H1 (cell line): ENCODE measurements at regions not wholly inside any gene's neighbourhood (a gene's known extent, or its start where the extent isn't known, plus 50 kb on each side); places are given as distances from the start of the nearest gene placed in this dataset.

ENCODE experiments used
- HDAC2 ChIP-seq, 2 experiments: fragments of 300-600 bp in 1 of 2; sonication (generic) in 1 of 2; IDR thresholded peaks; 2 replicates each; pipeline ENCODE4 v1.6.1; 2011 to 2012; ENCODE audit warnings: low read depth in 2 of 2, low read length in 2 of 2, mild to moderate bottlenecking in 2 of 2, moderate library complexity in 2 of 2, borderline replicate concordance in 1 of 2, inconsistent platforms in 1 of 2
- NRF1 ChIP-seq: IDR thresholded peaks from 2 replicates; pipeline ENCODE4 v1.6.1; 2011; ENCODE audit warnings: mild to moderate bottlenecking, low read depth, low read length, improper control_type of control experiment
- RXRA ChIP-seq: IDR thresholded peaks from 2 replicates; pipeline ENCODE4 v1.6.1; 2011; ENCODE audit warnings: low read depth, mild to moderate bottlenecking, low read length, moderate library complexity; ENCODE audit not compliant: insufficient read depth
- TEAD4 ChIP-seq: IDR thresholded peaks from 2 replicates; pipeline ENCODE4 v1.6.1; 2012; ENCODE audit warnings: low read depth, low read length, inconsistent platforms, mixed read lengths

DNA sequence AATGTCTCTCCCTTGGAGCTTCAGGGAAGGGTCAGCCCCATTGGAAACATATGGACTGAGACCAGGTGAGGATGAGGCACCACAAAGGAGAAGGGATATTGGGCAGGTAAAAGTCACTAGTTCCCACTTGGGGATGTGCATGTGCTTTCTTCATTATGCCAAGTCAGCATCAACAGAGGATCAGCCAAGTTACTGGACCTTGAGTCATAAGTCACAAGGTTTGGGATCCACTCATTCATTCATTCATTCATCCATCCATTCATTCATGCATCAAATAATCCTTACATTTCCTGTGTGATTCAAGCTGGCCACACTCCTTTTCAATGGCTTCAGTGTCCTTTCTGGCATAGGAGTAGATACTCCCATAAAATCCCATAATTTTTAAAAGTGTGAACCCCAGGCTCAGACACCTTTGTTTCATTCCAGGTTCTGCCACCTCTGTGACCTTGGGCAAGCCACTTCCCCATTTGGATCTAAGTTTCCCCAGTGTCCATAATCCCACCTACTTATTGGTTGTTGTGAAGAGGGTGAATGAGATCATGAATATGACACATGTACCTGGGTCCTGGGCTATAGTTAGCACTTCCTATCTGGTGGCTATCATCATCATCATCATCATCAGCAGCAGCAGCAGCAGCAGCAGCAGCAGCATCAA lies 162.1 kb upstream of the LHX5 start (continued):
- no peak for TF ChIP-seq HDAC2 (IDR thresholded peaks at IDR 0.05; ENCODE audit: borderline replicate concordance in 1 of 2, low read depth in 2 of 2, low read length in 2 of 2)
- TF ChIP-seq TEAD4, result no peak
- no peak for TF ChIP-seq RXRA
- TF ChIP-seq NRF1, result no peak
- TF ChIP-seq, all 59 proteins: peak for 0
